ENCODE measurements at regions not wholly inside any gene's neighbourhood (a gene's known extent, or its start where the extent isn't known, plus 50 kb on each side); places are given as distances from the start of the nearest gene placed in this dataset.

GRCh38 chr13:109691689-109692088, 94.7 kb downstream of the IRS2 start:
- TF ChIP-seq CTCF (IDR thresholded peaks at IDR 0.05), result no peak
- no peak for TF ChIP-seq POLR2AphosphoS5 (IDR thresholded peaks at IDR 0.05; ENCODE audit: insufficient read depth in 1 of 2, low read depth in 1 of 2)

Data from vagina (tissue), 2 donors.